OCI-LY1 (cell line): ENCODE measurements at regions not wholly inside any gene's neighbourhood (a gene's known extent, or its start where the extent isn't known, plus 50 kb on each side); places are given as distances from the start of the nearest gene placed in this dataset.

Experiments used
- H2AFZ ChIP-seq: fragments of 200-600 bp; sonication (generic), shearing (Covaris generic); 2 replicates; pipeline ENCODE4 v1.6.0; 2014; ENCODE audit warnings: antibody characterized with exemption, mild to moderate bottlenecking, low read length
- H3F3A ChIP-seq: fragments of 200-600 bp; sonication (generic), shearing (Covaris generic); 2 replicates; pipeline ENCODE4 v1.6.0; 2014; ENCODE audit warnings: mild to moderate bottlenecking, antibody characterized with exemption, low read length, moderate library complexity; ENCODE audit not compliant: insufficient read depth
- H3K27ac ChIP-seq: fragments of 200-600 bp; sonication (generic); 2 replicates; pipeline ENCODE4 v1.5.1; 2014; ENCODE audit warnings: low read length, mixed run types, mild to moderate bottlenecking, low read depth; ENCODE audit not compliant: poor library complexity, severe bottlenecking
- H3K27me3 ChIP-seq: fragments of 200-600 bp; sonication (generic); 2 replicates; pipeline ENCODE4 v1.6.0; 2014; ENCODE audit warnings: antibody characterized with exemption, mild to moderate bottlenecking, low read length, moderate library complexity; ENCODE audit not compliant: insufficient read depth
- H3K36me3 ChIP-seq: fragments of 200-600 bp; sonication (generic); 2 replicates; pipeline ENCODE4 v1.6.1; 2014; ENCODE audit warnings: mild to moderate bottlenecking, antibody characterized with exemption, low read length, moderate library complexity, mixed read lengths; ENCODE audit not compliant: insufficient read depth
- H3K4me1 ChIP-seq: fragments of 200-600 bp; sonication (generic); 2 replicates; pipeline ENCODE4 v1.5.1; 2014; ENCODE audit warnings: mild to moderate bottlenecking, low read length, moderate library complexity; ENCODE audit not compliant: insufficient read depth, severe bottlenecking
- H3K4me2 ChIP-seq: fragments of 200-600 bp; sonication (generic), shearing (Covaris generic); 2 replicates; pipeline ENCODE4 v1.6.1; 2014; ENCODE audit warnings: low read length
- H3K4me3 ChIP-seq: fragments of 200-600 bp; sonication (generic); 2 replicates; pipeline ENCODE4 v1.5.1; 2014; ENCODE audit warnings: low read length, low read depth, mild to moderate bottlenecking, mixed read lengths; ENCODE audit not compliant: poor library complexity, severe bottlenecking
- H3K79me2 ChIP-seq: fragments of 200-600 bp; shearing (Covaris generic); 2 replicates; pipeline ENCODE4 v1.6.1; 2016; ENCODE audit warnings: mixed run types, low read length, mixed read lengths; ENCODE audit not compliant: insufficient read depth
- H3K9ac ChIP-seq: fragments of 200-600 bp; sonication (generic), shearing (Covaris generic); 2 replicates; pipeline ENCODE4 v1.6.1; 2014; ENCODE audit warnings: mild to moderate bottlenecking, low read length, mixed read lengths
- H3K9me2 ChIP-seq: fragments of 200-600 bp; sonication (generic), shearing (Covaris generic); 2 replicates; pipeline ENCODE4 v1.6.1; 2014; ENCODE audit warnings: low read depth, mild to moderate bottlenecking, low read length, mixed read lengths
- H3K9me3 ChIP-seq: fragments of 200-600 bp; shearing (Covaris generic); 2 replicates; pipeline ENCODE4 v1.6.1; 2014; ENCODE audit warnings: low read length, mixed read lengths
- H4K20me1 ChIP-seq: fragments of 200-600 bp; sonication (generic), shearing (Covaris generic); 2 replicates; pipeline ENCODE4 v1.6.0; 2016; ENCODE audit warnings: mild to moderate bottlenecking, low read length; ENCODE audit not compliant: insufficient read depth
- CTCF ChIP-seq: fragments of 200-600 bp; sonication (generic), shearing (Covaris generic); IDR thresholded peaks from 2 replicates; pipeline ENCODE4 v1.5.1; 2017; ENCODE audit warnings: mild to moderate bottlenecking, antibody characterized with exemption, low read length, moderate library complexity, mixed read lengths
- EZH2 ChIP-seq: fragments of 200-600 bp; sonication (generic), shearing (Covaris generic); IDR thresholded peaks from 2 replicates; pipeline ENCODE4 v1.8.0; 2017; ENCODE audit warnings: borderline replicate concordance, mixed run types, mild to moderate bottlenecking, antibody characterized with exemption, low read length, moderate library complexity, mixed read lengths

DNA sequence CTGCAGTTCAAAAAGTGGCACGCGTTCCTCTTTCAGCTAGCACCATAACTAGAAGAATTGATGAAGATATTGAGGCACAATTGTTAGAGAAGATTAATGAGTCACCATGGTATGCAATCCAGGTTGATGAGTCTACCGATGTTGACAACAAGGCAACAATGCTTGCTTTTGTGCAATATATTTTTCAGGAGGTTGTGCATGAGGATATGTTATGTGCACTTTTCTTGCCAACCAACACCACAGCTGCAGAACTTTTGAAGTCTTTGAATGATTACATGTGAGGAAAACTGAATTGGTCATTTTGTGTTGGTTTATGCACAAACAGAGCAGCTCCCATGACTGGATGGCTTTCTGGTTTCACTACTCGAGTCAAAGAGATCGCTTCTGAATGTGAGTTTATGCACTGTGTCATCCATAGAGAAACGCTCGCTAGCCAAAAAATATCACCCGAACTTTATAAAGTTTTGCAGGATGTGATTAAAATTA, 129.3 kb upstream of the SLC24A3 start:
- H3K36me3 ChIP-seq: no peaks in the 10 kb centered on the region
- H3K4me3 ChIP-seq: no peak overlapping the region
- H3K27ac ChIP-seq: no peak overlapping the region
- H3K9me2 ChIP-seq: no peaks in the 10 kb centered on the region
- H3F3A ChIP-seq: no peaks in the 10 kb centered on the region
- H3K4me1 ChIP-seq: no peaks in the 10 kb centered on the region
- H4K20me1 ChIP-seq: no peaks in the 10 kb centered on the region
- H3K9me3 ChIP-seq: no peaks in the 10 kb centered on the region
- H3K4me2 ChIP-seq: no peak overlapping the region
- TF ChIP-seq EZH2 (no peak), CTCF (no peak)
- no peaks in the 10 kb centered on the region for H3K27me3 ChIP-seq
- no peak overlapping the region for H2AFZ ChIP-seq
- no peak overlapping the region for H3K9ac ChIP-seq
- H3K79me2 ChIP-seq: no peaks in the 10 kb centered on the region

- H3K9ac ChIP-seq: no peak overlapping the region
- TF ChIP-seq EZH2: no peak
- TF ChIP-seq CTCF: no peak
These were observed 122.1 kb upstream of the SLC24A3 start for GRCh38 chr20:19090332-19090731.

GRCh38 chr20:19094959-19095541, 117.4 kb upstream of the SLC24A3 start:
- Histone ChIP-seq H3K4me2 (no peak overlapping the region), H2AFZ (no peak overlapping the region), H3K9me3 (no peaks in the 10 kb centered on the region), H3K36me3 (no peaks in the 10 kb centered on the region), H4K20me1 (no peaks in the 10 kb centered on the region), H3K9ac (no peak overlapping the region), H3F3A (no peaks in the 10 kb centered on the region), H3K27me3 (no peaks in the 10 kb centered on the region), H3K4me3 (no peak overlapping the region), H3K79me2 (no peaks in the 10 kb centered on the region), H3K4me1 (no peaks in the 10 kb centered on the region), H3K27ac (no peak overlapping the region), H3K9me2 (no peaks in the 10 kb centered on the region)
- TF ChIP-seq CTCF (no peak), EZH2 (no peak)

More at GRCh38 chr20:19090332-19090731, 122.1 kb upstream of the SLC24A3 start:
- Histone ChIP-seq H3K79me2 (no peaks in the 10 kb centered on the region), H3K9me2 (no peaks in the 10 kb centered on the region), H3K27ac (no peak overlapping the region), H3K4me3 (no peak overlapping the region), H3F3A (no peaks in the 10 kb centered on the region), H3K4me2 (no peak overlapping the region), H3K27me3 (no peaks in the 10 kb centered on the region), H3K9me3 (no peaks in the 10 kb centered on the region), H4K20me1 (no peaks in the 10 kb centered on the region), H3K4me1 (no peaks in the 10 kb centered on the region), H2AFZ (no peak overlapping the region), H3K36me3 (no peaks in the 10 kb centered on the region)
